Activated CD4-positive, alpha-beta T cell treated with anti-CD3 and anti-CD28 coated beads, Interleukin-2, Interleukin-4, amounts not matched to agents 100 ng/mL and 50 ng/mL, durations not matched to agents 16 hours and 8 hours (primary cell): ENCODE measurements at regions not wholly inside any gene's neighbourhood (a gene's known extent, or its start where the extent isn't known, plus 50 kb on each side); places are given as distances from the start of the nearest gene placed in this dataset.

Experiments used
- DNase-seq: peaks from one replicate; pipeline ENCODE4 v3.0.0-alpha.2; 2020; ENCODE audit warnings: low spot score

DNA sequence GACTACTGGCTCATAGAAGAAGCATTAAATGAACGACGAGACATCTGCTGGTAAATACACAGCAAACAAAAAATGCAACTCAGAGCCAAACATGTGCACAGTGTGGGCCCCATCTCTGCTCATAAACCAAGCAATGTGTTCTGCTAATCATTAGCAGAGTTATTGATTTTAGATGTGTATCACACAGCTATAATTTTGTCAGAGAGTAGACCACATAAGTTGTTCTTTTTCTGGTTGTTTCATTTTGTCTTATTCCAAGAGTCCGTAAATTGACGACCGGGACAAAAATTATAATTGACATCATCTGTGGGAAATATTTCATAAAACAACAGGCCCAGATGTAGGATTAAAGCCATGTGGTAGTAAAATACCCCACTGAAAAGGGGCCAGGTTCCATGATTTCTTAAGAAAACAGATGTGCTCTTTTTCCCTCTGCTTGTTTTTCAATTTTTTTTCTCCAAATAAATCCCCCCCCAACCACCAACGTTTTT is 423.6 kb downstream of the HAO1 start:
- DNase-seq = no peak

DNA sequence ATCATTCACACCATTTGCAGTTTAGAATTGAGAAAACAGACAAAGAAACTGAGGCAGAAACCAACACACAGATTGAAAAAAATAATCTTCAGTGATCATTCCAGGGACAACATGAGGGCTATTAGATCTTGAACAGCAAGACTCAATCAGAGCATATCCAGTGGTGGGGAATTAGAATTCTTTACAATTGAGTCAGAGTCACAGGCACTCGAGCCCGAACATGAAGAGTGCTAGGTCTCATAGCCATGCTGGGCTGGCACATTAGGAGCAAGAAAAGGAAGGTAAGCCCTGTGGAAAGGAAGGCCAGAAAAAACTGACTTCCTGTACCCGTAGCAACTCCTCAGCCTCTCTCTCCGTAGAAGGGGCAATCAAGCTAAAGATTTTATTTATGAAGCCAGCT is 419.9 kb downstream of the HAO1 start:
- DNase-seq = no peak

DNA sequence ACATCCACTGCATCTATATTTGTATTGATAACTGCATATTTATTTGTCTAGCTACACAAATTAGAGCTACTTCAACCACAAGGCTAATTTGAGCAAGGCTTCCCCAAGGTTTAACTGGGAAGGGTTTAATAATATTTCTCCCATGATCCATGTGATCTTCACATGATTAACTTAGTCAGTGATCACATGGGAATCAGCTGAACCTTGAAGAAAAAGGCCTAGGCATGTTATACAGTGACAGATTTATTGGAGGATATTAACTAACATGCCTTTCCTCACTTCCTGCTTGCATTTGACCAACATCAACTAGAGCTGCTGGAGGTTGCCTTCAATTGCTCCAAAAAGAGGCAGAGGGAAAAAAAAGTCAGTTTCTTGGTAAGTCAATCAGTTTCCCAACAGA is 417.0 kb downstream of the HAO1 start:
- DNase-seq = no peak

DNA sequence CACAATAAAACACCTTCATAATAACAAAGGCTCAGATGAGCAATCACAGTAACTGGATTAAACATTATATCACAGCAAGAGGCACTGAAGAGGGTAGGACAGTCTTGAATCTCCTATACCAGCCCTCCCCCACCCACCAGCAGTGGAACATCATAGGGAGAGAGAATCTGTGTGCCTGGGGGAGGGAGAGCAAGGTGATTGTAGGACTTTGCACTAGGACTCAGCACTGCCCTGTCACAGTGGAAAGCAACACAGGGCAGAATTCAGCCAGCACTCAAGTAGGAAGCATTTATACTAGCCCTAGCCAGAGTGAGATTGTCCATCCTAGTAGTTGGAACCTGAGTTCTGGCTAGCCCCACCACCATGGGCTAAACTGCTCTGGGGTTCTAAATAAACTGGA is 400.2 kb downstream of the HAO1 start:
- DNase-seq = no peak

DNA sequence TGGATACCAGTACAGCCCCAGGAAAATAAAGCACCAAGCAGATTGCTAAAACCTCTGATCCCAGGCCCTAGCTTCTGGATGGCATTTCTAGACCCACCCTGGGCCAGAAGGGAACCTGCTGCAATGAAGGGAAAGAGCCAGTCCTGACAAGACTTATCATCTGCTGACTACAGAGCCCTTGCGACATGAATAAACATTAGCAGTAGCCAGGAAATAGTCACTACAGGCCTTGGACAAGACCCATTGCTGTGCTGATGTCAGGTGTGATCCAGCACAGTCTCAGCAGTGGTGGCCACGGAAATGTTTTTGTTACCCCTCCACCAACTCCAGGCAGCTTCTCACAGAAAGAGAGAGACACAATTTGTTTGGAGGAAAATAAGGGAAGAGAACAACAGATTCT is 399.3 kb downstream of the HAO1 start:
- no peak for DNase-seq

DNA sequence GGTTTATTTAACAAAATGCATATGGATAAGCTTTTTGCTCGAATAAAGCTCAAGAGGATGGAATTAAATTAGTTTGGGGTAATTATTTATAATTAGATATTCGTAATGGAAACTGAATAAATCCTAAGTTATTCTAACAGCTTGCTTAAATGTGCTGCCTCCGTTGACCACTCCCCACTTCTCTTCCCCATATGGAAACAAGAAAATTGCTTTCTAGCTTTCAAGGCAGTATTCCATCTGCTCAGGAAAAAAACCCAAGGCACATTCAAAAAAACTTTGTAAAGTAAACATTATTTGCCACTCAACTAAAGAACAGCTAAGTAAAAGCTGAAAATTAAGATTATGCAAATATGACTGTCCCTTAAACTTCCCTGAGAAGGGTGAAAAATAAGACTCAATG is 369.2 kb downstream of the HAO1 start:
- no peak for DNase-seq

DNA sequence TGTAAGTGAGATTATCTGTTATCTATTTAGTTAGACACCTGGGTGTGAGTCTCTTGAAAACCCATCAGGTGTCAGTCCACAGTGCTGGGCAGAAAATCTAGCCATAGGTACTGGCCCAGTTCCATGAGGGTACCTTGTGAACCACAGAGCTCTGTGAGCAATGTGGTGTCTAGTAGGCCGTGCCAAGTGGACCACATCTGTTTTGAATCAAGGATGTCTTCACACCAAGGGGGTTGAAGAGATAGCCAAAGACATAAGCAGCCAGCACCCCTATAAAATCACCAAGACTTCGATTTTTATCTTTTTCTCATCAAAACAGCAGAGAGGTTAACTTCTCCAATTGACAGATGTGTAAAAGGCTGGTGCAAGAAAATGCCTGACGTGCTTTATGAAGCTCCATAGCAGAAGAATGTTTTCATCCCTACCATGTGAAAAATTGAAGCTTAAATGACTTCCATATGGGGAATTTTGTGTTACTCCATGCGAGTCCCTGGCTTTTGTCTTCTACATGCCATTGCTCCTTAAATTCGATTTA is 368.7 kb downstream of the HAO1 start:
- DNase-seq = no peak

DNA sequence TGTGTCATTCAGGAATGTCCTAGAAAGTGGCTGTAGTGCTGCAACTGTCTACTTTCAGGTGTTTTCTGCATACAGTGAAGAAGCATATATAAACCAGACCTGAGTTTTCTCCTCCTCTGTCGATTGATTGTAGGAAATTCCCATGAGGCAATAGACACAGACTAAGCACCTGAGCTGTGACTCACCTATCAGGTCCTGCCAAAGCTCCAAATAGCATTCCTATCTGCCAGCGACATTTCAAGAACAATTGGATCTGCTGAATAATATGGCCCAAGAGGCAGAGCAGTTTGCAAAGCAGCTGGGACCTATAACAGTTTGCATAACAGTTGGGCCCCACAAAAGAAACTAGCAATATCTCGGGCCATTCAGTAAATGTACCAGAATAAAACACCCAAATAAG is 360.4 kb downstream of the HAO1 start:
- no peak for DNase-seq

DNA sequence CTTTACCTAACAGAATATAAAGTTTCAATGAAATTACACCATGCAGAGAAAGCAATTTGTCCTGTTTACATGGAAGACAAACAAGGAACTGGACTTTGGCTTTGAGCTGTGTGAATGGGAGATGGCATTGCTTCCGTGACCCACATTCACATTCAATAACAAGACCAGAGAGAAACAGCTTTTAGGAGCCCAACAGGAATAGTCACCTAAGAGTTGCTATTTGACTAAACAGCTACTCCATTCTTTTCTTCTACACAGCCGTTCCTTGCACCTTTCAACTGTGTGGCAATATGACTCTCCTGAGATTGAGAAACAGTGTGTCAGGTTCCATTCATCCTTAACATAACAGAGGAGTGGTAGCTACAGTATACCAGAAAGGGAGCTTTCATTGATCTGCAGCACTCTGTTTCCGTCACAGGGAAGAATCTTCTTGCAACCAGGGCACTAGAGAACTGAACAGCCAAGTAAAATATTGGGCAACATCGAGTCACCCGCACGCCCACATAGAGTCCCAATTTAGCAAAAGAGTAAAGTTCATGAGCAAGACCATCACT is 355.1 kb downstream of the HAO1 start:
- no peak for DNase-seq

DNA sequence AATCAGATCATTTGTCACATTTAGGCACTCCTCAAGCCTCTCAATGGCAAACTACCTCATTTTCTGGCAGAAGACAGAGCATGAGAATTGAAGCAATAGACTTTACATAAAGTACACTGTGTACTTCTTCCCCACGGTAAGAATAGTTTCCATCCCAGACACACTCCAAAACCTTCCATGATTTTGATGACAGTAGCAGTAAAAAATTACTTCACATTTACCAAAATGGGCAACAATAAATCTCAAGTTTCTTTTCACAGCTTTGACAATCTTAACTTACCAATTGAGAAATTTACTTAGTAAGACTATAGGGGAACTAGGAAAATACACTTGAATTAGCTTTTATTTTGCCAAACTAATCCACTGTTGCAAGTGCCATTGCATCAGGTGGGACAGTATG is 353.8 kb downstream of the HAO1 start:
- no peak for DNase-seq

DNA sequence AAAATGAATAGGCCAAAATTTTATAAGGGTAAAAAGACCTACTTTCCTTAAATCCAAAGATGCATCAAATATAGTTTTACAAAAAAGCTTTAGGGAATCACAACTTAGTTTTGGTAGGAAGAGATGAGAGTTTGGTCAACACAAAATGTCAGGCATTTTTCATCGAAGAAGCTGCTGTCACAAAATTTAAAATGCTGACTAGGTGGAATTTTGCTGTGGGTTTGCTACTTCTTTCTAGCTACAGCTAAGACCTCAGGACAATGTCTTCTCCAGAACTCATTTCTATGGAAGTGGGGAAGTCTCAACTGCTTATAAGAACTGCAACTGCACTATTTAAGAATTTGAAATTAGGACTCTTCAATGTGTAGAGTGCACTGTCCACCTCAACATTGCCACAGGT is 351.1 kb downstream of the HAO1 start:
- no peak for DNase-seq

DNA sequence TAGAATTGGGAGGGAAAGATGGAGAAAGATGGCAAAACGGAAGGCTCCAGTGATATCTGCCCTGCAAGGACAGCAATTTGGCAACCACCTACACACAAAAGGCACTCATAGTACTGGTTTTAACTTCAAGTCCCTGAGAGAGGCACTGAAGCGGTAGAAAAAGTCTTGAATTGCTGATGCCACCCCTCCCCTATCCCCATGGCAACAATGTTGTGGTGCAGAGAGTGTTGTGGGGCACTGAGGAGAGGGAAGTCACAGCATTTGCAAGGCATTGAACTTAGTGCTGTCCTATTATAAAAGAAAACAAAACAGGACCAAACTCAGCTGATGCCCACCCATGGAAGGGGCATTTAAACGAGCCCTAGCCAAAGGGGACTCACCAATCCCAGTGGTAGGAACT is 343.7 kb downstream of the HAO1 start:
- DNase-seq = no peak

DNA sequence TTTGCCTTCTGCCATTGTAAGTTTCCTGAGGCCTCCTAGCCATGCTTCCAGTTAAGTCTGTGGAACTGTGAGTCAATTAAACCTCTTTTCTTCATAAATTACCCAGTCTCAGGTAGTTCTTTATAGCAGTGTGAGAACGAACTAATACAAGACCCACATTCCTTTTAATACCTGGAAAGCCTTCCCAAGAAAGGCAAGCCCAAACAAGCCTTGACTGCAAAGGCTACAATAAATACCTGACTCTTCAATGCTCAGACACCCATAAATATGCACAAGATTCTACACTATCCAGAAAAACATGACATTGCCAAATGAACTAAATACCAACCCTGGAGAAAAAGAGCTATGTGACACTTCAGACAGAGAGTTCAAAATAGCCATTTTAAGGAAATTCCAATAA is 338.8 kb downstream of the HAO1 start:
- no peak for DNase-seq

DNA sequence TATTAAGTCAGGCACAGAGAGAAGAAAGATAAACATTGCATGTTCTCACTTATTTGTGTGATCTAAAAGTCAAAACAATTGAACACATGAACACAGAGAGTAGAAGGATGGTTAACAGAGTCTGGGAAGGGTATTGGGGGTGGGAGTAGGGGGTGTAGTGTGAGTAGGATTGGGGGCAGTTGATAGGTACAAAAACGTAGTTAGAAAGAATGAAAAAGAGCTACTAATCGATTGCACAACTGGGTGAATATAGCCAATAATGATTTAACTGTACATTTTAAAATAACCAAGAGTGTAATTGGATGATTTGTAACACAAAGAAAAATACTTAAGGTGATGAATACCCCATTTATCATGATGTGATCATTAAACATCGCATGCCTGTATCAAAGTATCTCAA is 333.3 kb downstream of the HAO1 start:
- no peak for DNase-seq

DNA sequence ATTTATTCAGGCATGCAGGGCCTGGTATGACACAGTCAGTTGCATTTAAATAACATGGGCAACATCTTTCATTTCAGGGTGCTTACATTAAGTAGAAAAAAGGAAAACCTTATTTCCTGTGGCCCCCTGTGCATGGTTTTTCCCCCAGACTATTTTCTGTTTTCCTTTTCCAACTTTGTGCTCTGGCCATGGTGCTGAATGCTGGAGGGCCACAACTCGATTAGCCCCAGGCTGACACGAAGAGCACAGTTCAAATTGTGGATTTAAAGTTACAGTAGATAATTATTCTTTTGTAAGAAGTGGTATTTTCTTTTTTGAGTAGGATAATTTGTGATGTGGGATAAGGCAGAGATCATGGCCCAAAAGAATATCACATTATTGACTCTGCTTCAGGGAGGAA is 332.0 kb downstream of the HAO1 start:
- no peak for DNase-seq

DNA sequence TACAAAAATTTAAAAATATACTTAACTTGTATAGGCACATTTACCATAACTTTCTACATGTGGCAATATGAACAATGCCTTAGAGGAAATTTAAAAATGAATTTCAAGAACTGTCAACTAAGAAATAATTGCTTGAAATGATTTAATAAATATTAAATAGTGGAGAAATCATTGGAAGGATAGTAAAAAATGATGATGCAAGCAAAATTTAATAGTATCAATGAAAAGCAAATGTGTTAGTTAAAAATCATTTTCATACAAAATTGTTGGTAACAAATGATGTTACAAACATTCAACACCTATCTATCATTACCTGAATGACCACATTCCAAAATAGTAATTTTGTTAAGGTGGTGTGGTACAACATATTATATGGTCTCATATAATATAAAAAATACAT is 331.0 kb downstream of the HAO1 start:
- no peak for DNase-seq

DNA sequence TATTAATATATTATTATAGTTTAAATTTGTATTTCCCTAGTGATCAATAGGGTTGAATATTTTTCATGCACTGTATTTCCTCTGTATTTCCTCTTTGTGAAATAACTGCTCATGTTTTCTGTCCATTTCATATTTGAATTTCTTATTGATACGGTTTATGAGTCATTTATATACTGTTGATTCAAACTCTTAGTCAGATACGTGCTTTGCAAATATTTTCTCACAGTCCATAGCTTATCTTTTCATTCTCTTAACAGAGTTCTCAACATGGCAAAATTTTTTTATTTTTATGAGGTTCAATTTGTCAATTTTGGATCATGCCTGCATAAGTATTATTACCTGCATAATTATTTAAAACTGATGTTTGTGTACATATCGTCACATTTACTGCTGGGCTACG is 329.6 kb downstream of the HAO1 start:
- DNase-seq = no peak

DNA sequence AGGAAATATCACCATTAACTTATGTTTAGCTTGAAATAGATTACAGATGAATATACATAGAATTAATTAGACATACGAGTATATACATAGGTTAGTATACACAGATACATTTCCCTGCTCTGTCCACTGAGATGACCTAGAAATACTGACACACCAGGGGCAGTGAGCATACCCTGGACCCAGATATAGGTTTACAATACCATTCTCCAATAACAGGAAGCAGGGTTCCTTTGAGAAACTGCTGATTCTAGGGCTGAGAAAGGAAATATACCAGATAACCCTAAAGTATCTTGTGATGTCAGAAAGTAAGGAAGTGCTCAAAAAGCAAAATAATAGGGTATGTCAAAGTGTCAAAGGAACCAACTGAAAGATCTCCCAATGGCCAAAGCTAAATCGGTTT is 322.5 kb downstream of the HAO1 start:
- DNase-seq = no peak

DNA sequence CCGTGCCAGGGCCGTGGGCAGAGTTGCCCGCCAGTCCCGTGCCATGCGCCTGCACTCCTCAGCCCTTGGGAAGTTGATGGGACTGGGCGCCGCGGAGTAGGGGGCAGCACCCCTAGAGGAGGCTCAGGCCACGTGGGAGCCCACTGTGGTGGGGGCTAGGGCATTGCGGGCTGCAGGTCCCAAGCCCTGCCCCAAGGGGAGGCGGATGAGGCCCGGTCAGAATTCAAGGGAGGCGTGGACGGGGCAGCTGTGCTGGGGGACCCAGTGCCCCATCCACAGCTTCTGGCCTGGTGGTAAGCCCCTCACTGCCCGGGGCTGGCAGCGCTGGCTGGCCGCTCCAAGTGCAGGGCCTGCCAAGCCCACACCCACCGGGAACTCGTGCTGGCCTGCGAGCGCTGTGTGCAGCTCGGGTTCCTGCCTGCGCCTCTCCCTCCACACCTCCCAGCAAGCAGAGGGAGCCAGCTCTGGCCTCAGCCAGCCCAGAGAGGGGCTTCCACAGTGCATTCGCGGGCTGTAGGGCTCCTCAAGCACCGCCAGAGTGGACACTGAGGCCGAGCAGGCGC is 317.8 kb downstream of the HAO1 start:
- DNase-seq = no peak

DNA sequence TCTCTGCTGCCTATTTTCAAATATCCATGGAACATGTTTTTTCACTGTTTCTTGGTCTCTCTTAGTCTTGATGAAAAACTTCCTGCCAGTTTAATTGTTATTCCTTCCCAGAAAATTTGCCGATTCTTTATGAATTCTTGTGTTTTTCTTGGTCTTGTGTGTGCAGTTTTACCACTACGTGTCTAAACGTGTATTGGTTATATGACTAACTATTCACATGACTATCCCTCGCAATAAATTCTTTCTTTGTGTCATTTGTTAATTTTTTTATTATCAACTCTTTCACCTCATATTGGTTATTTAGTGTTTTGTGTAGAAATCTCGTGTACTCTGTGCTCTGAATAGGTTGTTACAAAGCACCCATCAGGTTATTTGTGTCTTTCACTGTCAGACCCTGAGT is 315.4 kb downstream of the HAO1 start:
- no peak for DNase-seq

DNA sequence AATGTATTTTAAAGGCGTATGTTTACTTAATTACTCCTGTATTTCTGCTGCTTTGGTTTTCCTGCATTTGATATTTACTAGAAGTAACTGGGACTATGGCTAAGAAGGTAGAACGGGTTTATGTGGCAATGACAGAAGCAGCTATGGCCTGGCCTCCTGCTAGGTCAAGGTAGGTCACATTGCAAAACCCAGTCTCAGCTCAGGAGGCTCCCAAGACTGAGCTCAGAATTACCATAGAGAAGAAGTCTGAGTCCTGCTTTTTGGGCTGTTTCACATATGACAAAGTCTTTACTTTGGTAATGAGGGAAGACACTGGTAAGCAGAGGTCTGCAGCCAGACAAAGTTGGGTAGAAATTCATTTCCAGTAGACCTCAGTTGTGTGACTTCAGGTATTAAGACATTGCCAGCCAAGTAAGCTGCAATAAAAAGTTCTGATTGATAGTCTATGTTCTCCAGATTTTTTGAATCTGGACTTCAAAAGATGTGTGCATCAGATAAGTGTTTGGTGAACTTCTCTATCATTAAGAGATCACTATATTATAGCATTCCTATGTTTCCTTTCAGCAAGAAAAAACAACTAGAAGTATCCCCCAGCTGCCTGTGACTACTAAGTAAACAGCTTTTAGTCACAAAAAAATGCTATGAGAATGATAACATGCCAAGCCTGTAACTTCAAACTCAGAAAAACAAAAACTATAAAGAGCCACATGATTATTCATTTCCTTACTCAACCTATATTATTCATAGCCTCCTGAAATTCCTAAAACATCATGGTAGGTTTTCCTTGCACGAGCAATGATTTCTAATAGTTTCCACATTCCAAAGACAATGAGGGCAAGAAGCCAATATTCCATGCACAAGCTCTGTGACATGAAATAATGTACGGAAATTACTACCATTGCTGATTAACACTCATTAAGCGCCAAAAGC is 312.3 kb downstream of the HAO1 start:
- DNase-seq = no peak

DNA sequence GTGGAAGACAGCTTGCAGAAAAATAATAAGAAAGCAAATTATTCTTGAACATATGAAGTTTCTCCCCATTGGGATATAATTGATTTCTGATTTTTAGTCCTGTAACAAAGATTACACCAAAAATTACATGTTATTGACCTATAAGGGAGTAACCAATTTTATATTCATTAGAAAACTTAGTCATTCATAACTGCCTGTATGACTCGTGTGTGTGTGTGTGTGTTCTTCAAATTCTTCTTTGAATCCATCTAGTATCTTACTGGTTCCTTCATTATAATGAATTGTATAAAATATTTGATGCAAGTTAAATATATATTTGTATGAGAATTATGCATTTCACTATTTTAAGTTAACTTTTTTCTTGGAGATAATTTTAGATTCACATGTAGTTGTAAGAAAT is 310.4 kb downstream of the HAO1 start:
- no peak for DNase-seq

DNA sequence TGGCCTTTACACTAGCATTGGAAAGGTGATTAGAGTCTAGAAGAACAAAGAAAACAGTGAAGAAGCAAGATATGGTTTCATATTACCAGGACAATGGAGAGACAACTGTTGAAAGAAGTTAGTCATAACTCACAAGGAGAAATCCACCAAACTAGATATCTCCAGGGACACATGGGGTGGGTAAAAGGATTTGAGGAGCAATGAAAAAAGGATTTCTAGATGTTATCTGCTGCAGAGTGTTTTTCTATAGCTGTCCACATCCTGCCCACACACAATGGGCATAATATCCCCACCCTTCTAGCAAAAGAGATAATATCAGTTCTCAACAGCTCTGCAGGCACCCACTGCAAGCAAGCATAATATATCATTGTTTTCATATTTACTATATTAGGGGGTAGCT is 303.1 kb downstream of the HAO1 start:
- DNase-seq = no peak
